ENCODE measurements at regions not wholly inside any gene's neighbourhood (a gene's known extent, or its start where the extent isn't known, plus 50 kb on each side); places are given as distances from the start of the nearest gene placed in this dataset.

DNA sequence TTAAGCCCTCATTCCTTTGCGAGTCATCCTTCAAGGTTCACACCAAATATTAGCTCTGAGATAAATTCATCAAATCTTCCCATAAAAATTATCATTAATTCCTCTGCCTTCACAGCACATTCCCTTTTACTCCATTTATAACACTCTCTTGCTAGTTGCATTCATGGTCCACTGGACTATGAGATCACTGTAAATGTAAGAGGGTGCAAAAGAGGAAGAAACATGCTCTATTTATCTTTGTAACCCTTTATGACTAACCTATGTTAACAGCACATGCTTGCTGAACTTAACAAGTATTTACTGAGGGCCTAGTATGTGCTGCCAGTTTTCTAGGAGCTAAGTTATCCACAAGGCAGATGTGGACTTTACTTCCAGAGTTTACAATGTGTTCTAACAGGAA, 86.7 kb upstream of the TMEM168 start:
- no peak for TF ChIP-seq POLR2A (IDR thresholded peaks at IDR 0.05)
- TF ChIP-seq, protein P1, sequence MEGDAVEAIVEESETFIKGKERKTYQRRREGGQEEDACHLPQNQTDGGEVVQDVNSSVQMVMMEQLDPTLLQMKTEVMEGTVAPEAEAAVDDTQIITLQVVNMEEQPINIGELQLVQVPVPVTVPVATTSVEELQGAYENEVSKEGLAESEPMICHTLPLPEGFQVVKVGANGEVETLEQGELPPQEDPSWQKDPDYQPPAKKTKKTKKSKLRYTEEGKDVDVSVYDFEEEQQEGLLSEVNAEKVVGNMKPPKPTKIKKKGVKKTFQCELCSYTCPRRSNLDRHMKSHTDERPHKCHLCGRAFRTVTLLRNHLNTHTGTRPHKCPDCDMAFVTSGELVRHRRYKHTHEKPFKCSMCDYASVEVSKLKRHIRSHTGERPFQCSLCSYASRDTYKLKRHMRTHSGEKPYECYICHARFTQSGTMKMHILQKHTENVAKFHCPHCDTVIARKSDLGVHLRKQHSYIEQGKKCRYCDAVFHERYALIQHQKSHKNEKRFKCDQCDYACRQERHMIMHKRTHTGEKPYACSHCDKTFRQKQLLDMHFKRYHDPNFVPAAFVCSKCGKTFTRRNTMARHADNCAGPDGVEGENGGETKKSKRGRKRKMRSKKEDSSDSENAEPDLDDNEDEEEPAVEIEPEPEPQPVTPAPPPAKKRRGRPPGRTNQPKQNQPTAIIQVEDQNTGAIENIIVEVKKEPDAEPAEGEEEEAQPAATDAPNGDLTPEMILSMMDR (IDR thresholded peaks at IDR 0.05), result no peak

Measured in stomach (tissue), 4 donors.